Rectal smooth muscle tissue (tissue), 1 donor: ENCODE measurements at regions not wholly inside any gene's neighbourhood (a gene's known extent, or its start where the extent isn't known, plus 50 kb on each side); places are given as distances from the start of the nearest gene placed in this dataset.

Source experiments
- H3K27ac ChIP-seq: one replicate; pipeline ENCODE4 v1.7.0; 2013; ENCODE audit warnings: low read depth, low read length, inconsistent platforms
- H3K27me3 ChIP-seq: one replicate; pipeline ENCODE4 v1.7.0; 2013; ENCODE audit warnings: low read length; ENCODE audit not compliant: control insufficient read depth, insufficient read depth
- H3K36me3 ChIP-seq: one replicate; pipeline ENCODE4 v1.7.0; 2013; ENCODE audit warnings: low read length; ENCODE audit not compliant: control insufficient read depth, insufficient read depth
- H3K4me1 ChIP-seq: one replicate; pipeline ENCODE4 v1.7.0; 2013; ENCODE audit warnings: low read length; ENCODE audit not compliant: control insufficient read depth, insufficient read depth
- H3K4me3 ChIP-seq: one replicate; pipeline ENCODE4 v1.7.0; 2013; ENCODE audit warnings: low read length
- H3K9ac ChIP-seq: one replicate; pipeline ENCODE4 v1.7.0; 2013; ENCODE audit warnings: low read length

GRCh38 chr1:239616673-239617072, 230.3 kb downstream of the CHRM3 start:
- no peaks in the 10 kb centered on the region for H3K4me1 ChIP-seq
- no peak overlapping the region for H3K9ac ChIP-seq
- no peak overlapping the region for H3K4me3 ChIP-seq
- no peaks in the 10 kb centered on the region for H3K36me3 ChIP-seq
- no peak overlapping the region for H3K27ac ChIP-seq
- no peaks in the 10 kb centered on the region for H3K27me3 ChIP-seq

DNA sequence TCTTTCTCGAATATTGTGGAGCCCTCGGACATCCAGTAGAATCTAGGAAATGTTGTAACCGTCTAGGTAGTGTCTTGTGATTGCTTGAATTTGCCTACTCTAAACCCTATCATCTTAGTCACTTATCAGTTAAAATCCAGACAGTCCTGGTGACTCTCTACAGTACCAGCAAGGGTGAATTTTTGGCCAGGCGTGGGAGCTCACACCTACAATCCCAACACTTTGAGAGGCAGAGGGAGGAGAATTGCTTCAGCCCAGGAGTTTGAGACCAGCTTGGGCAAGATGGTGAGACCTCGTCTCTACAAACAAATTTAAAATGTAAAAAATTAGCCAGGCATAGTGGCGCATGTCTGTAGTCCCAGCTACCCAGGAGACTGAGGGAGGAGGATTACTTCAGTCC, 230.9 kb downstream of the CHRM3 start:
- H3K27ac ChIP-seq = no peak overlapping the region
- no peak overlapping the region for H3K9ac ChIP-seq
- H3K27me3 ChIP-seq = no peaks in the 10 kb centered on the region
- no peaks in the 10 kb centered on the region for H3K4me1 ChIP-seq
- H3K36me3 ChIP-seq = no peaks in the 10 kb centered on the region
- no peak overlapping the region for H3K4me3 ChIP-seq

- no peaks in the 10 kb centered on the region for H3K4me1 ChIP-seq
- no peaks in the 10 kb centered on the region for H3K36me3 ChIP-seq
- no peak overlapping the region for H3K4me3 ChIP-seq
- no peak overlapping the region for H3K27ac ChIP-seq
- no peak overlapping the region for H3K9ac ChIP-seq
- no peaks in the 10 kb centered on the region for H3K27me3 ChIP-seq
Measured at GRCh38 chr1:239617731-239618130, 231.4 kb downstream of the CHRM3 start.

DNA sequence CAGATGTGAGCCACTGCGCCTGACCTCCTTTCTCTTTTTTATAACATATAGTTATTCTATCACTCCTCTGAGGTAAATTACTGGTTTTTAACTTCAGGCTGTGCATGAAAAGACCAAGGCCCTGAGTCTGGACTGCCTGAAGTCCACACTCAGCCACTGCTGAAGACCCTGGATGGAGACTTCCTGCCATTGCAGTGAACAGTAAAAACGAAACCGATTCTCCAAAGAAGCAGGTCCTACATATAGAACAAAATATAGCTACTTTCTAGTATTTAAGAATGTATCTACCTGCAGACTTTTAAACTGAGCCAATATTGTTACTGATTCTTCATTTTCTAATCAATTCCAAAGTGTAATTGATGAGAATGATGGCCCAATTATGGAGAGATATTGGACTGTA, 232.8 kb downstream of the CHRM3 start:
- H3K27ac ChIP-seq = no peak overlapping the region
- H3K4me3 ChIP-seq = no peak overlapping the region
- H3K9ac ChIP-seq = no peak overlapping the region
- H3K36me3 ChIP-seq = no peaks in the 10 kb centered on the region
- H3K27me3 ChIP-seq = no peaks in the 10 kb centered on the region
- no peaks in the 10 kb centered on the region for H3K4me1 ChIP-seq

GRCh38 chr1:239630767-239631166, 244.4 kb downstream of the CHRM3 start:
- no peak overlapping the region for H3K9ac ChIP-seq
- no peaks in the 10 kb centered on the region for H3K4me1 ChIP-seq
- H3K27ac ChIP-seq = no peak overlapping the region
- H3K4me3 ChIP-seq = no peak overlapping the region
- no peaks in the 10 kb centered on the region for H3K27me3 ChIP-seq
- no peaks in the 10 kb centered on the region for H3K36me3 ChIP-seq

DNA sequence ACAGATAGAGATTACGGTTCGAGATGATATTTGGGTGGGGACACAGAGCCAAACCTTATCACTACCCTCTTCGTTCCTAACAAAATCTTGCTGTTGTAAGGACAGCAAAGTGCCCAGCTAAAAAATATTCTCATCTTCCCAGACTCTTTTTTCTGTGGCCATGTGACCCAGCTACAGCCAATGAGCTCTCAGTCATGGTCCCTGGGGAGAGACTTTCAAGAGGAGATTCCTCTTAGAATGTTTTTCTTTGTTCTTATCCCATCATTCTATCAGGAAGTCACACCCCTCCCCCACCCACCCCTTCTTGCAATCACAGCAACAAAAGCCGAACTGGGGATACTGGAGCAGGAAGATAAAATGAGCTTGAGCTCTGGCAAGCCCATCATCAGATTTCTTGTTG, 247.1 kb downstream of the CHRM3 start:
- H3K4me3 ChIP-seq = no peak overlapping the region
- no peaks in the 10 kb centered on the region for H3K36me3 ChIP-seq
- H3K9ac ChIP-seq = no peak overlapping the region
- H3K27ac ChIP-seq = no peak overlapping the region
- H3K4me1 ChIP-seq = no peaks in the 10 kb centered on the region
- no peaks in the 10 kb centered on the region for H3K27me3 ChIP-seq

GRCh38 chr1:239635276-239635675, 248.9 kb downstream of the CHRM3 start:
- Histone ChIP-seq H3K27ac (no peak overlapping the region), H3K4me3 (no peak overlapping the region), H3K4me1 (no peaks in the 10 kb centered on the region), H3K27me3 (no peaks in the 10 kb centered on the region), H3K36me3 (no peaks in the 10 kb centered on the region), H3K9ac (no peak overlapping the region)

DNA sequence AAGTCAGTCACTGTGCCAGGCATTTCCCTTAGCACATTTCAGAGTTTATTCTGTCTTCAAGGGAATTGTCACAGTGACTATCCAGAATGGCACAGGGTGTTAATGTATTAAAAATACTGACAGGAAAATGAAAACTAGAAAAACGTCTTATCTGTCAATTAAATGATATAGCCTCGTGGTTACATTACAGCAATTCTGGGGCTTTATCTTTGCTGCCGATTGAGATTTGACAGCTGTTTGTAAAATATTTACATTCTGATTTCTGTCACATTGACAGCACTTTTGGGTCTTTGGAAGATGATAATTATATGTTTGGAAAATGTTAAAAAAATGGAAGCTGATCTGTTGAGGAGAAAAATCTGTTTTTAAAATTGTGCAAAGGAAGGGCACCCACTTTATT, 250.0 kb downstream of the CHRM3 start:
- H3K27ac ChIP-seq = no peak overlapping the region
- no peak overlapping the region for H3K9ac ChIP-seq

GRCh38 chr1:239644604-239645003, 258.2 kb downstream of the CHRM3 start:
- Histone ChIP-seq H3K27ac (no peak overlapping the region), H3K36me3 (no peaks in the 10 kb centered on the region), H3K4me1 (no peaks in the 10 kb centered on the region), H3K4me3 (no peak overlapping the region), H3K9ac (no peak overlapping the region), H3K27me3 (no peaks in the 10 kb centered on the region)

More for the DNA sequence above, 250.0 kb downstream of the CHRM3 start:
- Histone ChIP-seq H3K27me3 (no peaks in the 10 kb centered on the region), H3K4me3 (no peak overlapping the region), H3K36me3 (no peaks in the 10 kb centered on the region), H3K4me1 (no peaks in the 10 kb centered on the region)

GRCh38 chr1:239647045-239647444, 260.7 kb downstream of the CHRM3 start:
- no peaks in the 10 kb centered on the region for H3K27me3 ChIP-seq
- no peaks in the 10 kb centered on the region for H3K36me3 ChIP-seq
- H3K9ac ChIP-seq = no peak overlapping the region
- no peaks in the 10 kb centered on the region for H3K4me1 ChIP-seq
- no peak overlapping the region for H3K4me3 ChIP-seq
- H3K27ac ChIP-seq = no peak overlapping the region

- Histone ChIP-seq H3K4me3 (no peak overlapping the region), H3K9ac (no peak overlapping the region), H3K36me3 (no peaks in the 10 kb centered on the region), H3K27me3 (no peaks in the 10 kb centered on the region), H3K4me1 (no peaks in the 10 kb centered on the region), H3K27ac (no peak overlapping the region)
Measured at GRCh38 chr1:239647964-239648632, 261.7 kb downstream of the CHRM3 start.

DNA sequence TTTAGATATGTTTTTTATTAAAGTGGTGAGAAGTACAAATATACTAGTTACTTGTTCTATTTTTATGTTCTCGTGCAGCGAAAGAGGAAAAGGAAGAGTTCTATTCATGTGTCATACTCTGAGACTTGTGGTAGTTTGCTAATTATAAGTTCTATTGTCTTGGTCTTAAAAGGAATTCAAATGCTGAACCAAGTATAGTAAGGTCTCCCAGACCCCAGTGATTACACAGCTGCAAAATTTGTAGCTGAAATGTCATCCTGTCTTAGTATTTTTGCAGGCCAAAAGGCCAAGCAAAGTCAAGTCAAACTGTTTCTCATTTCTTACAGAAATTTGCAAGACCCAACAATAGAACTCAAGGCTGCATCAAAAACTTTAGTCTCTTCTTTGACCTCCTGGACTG, 268.7 kb downstream of the CHRM3 start:
- Histone ChIP-seq H3K4me1 (no peaks in the 10 kb centered on the region), H3K36me3 (no peaks in the 10 kb centered on the region), H3K4me3 (no peak overlapping the region), H3K27me3 (no peaks in the 10 kb centered on the region), H3K9ac (no peak overlapping the region), H3K27ac (no peak overlapping the region)

GRCh38 chr1:239657291-239657690, 270.9 kb downstream of the CHRM3 start:
- no peak overlapping the region for H3K9ac ChIP-seq
- H3K36me3 ChIP-seq = no peaks in the 10 kb centered on the region
- no peak overlapping the region for H3K27ac ChIP-seq
- no peaks in the 10 kb centered on the region for H3K27me3 ChIP-seq
- H3K4me3 ChIP-seq = no peak overlapping the region
- no peaks in the 10 kb centered on the region for H3K4me1 ChIP-seq
